DOHH2 (cell line): ENCODE measurements at regions not wholly inside any gene's neighbourhood (a gene's known extent, or its start where the extent isn't known, plus 50 kb on each side); places are given as distances from the start of the nearest gene placed in this dataset.

Experiments used
- EZH2phosphoT487 ChIP-seq: fragments of 200-600 bp; sonication (generic); IDR thresholded peaks from 2 replicates; pipeline ENCODE4 v1.6.1; 2017; ENCODE audit warnings: borderline replicate concordance, mild to moderate bottlenecking, antibody characterized with exemption, low read length, moderate library complexity, mixed read lengths
- TF ChIP-seq, protein P1 (sequence below): fragments of 200-600 bp; sonication (generic); IDR thresholded peaks from one replicate; pipeline ENCODE4 v1.5.1; 2014; ENCODE audit warnings: antibody characterized with exemption, mild to moderate bottlenecking, low read depth, low read length; ENCODE audit not compliant: poor library complexity, severe bottlenecking

DNA sequence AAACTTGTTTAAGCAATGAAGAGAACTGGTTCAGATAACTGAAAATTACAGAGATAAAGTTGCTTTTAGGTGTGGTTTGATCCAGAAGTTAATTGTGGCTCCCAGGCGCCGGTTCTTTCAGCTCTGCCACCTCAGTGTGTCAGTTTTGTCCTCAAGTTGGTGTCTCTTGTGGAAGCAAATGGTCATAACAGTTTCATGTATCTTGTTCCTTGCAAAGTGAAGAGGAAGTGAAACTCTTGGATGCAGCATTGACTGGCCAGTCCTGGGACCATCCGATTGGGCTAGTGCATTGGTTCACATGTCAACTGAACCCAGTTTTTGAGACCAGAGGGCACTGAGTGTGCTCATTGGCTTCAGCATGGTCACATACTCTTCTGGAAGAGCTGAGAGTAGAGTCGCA lies 181.4 kb upstream of the GRM7 start:
- TF ChIP-seq, protein P1, sequence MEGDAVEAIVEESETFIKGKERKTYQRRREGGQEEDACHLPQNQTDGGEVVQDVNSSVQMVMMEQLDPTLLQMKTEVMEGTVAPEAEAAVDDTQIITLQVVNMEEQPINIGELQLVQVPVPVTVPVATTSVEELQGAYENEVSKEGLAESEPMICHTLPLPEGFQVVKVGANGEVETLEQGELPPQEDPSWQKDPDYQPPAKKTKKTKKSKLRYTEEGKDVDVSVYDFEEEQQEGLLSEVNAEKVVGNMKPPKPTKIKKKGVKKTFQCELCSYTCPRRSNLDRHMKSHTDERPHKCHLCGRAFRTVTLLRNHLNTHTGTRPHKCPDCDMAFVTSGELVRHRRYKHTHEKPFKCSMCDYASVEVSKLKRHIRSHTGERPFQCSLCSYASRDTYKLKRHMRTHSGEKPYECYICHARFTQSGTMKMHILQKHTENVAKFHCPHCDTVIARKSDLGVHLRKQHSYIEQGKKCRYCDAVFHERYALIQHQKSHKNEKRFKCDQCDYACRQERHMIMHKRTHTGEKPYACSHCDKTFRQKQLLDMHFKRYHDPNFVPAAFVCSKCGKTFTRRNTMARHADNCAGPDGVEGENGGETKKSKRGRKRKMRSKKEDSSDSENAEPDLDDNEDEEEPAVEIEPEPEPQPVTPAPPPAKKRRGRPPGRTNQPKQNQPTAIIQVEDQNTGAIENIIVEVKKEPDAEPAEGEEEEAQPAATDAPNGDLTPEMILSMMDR: no peak
- no peak for TF ChIP-seq EZH2phosphoT487
